ENCODE measurements at regions not wholly inside any gene's neighbourhood (a gene's known extent, or its start where the extent isn't known, plus 50 kb on each side); places are given as distances from the start of the nearest gene placed in this dataset.

DNA sequence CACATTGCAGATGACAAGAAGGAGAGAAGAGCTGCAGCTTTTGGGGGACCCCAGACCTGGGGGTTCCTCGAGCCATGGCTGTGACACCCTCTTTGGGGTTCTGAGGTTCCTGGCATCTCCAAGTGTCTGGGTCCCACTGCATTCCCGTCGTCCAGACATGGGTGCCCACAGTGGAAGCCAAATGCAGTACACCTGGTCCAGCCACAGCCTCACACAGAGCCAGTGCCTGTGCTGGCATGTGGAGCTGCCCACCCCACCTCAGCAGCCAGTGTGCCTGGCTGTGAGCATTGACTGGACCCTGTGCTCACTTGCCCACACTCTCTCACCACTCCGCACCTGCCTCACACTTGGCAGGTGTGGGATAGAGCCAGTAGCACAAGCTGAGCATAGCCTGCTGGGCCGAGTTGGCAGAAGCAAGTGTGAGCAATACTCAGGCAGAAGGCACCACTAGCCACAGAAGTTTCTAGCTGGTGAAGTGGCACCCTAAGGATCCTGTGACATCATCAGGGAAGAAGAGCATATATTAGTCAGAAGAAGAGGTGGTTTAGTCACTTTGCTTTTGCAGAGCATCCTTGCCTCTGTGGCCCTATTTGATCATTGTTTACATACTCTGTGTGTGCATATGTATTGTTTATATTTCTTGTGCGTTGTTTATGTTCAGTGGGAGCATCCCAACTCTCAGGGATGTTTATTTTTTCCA is 65.0 kb upstream of the MAGEB2 start:
- TF ChIP-seq GATA2 (IDR thresholded peaks at IDR 0.05; ENCODE audit: low read depth, low read length), result no peak
- TF ChIP-seq GATA3 (IDR thresholded peaks at IDR 0.05; ENCODE audit: low read depth, low read length), result no peak

- TF ChIP-seq GATA3 (IDR thresholded peaks at IDR 0.05; ENCODE audit: low read depth, low read length) (no peak), GATA2 (IDR thresholded peaks at IDR 0.05; ENCODE audit: low read depth, low read length) (no peak)
Measured at GRCh38 chrX:30151964-30152363, 63.4 kb upstream of the MAGEB2 start.

- TF ChIP-seq GATA2 (IDR thresholded peaks at IDR 0.05; ENCODE audit: low read depth, low read length), result no peak
- no peak for TF ChIP-seq GATA3 (IDR thresholded peaks at IDR 0.05; ENCODE audit: low read depth, low read length)
Measured at GRCh38 chrX:30153175-30153880, 62.0 kb upstream of the MAGEB2 start.

GRCh38 chrX:30153881-30154260 is 61.5 kb upstream of the MAGEB2 start:
- TF ChIP-seq GATA2 (IDR thresholded peaks at IDR 0.05; ENCODE audit: low read depth, low read length) (no peak), GATA3 (IDR thresholded peaks at IDR 0.05; ENCODE audit: low read depth, low read length) (no peak)

DNA sequence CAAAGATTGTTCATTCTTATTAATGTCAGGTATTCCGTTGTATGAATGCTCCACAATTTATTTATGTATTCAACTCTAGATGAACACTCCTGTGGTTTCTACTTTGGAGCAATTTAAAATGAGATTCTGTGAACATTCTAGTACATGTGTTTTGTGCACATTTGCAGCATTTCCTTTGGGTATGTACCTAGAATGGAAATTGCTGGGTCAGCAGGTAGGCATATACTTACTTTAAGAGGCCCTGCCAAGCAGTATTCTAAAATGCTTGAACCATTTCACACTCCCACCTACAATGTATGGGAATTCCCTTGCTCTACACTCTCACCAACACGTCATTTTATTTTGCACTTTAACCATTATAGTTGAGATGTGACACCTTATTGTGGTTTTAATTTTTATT is 59.4 kb upstream of the MAGEB2 start:
- TF ChIP-seq GATA3 (IDR thresholded peaks at IDR 0.05; ENCODE audit: low read depth, low read length), result no peak
- TF ChIP-seq GATA2 (IDR thresholded peaks at IDR 0.05; ENCODE audit: low read depth, low read length), result no peak

GRCh38 chrX:30156880-30157560 is 58.3 kb upstream of the MAGEB2 start:
- TF ChIP-seq GATA3 (IDR thresholded peaks at IDR 0.05; ENCODE audit: low read depth, low read length) (no peak), GATA2 (IDR thresholded peaks at IDR 0.05; ENCODE audit: low read depth, low read length) (no peak)

DNA sequence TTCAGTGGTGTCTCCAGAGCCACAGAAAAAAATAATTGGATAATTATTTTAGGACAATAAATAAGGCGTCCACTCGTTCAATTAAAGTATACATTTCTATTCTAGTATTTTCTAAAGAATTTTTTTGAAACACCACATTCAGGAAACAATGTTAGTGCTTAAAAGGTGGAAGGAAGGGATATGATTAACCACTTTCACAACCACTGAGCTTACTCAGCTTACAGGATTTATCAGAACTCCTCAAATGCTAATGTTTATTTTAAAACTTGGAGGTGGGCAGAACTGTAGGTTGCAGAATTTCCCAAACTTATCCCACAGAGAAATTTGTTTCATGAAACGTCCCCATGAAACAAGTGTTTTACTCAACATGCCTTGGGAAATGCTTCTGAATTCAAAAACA is 54.3 kb upstream of the MAGEB2 start:
- TF ChIP-seq GATA3 (IDR thresholded peaks at IDR 0.05; ENCODE audit: low read depth, low read length), result no peak
- TF ChIP-seq GATA2 (IDR thresholded peaks at IDR 0.05; ENCODE audit: low read depth, low read length), result no peak

Data from SH-SY5Y (cell line).